Small intestine (tissue), 7 donors: ENCODE measurements at regions not wholly inside any gene's neighbourhood (a gene's known extent, or its start where the extent isn't known, plus 50 kb on each side); places are given as distances from the start of the nearest gene placed in this dataset.
"Not testable (repeated sequence)": the region's sequence is repeated elsewhere in the genome, so short reads cannot be mapped to it uniquely, and the experiment has no call there.

Experiments used
- DNase-seq, 2 donors: peaks; one replicate each; pipeline versions ENCODE4 v3.0.0 to v3.0.0-alpha.2; 2013
- FAIRE-seq: peaks from 2 replicates; lab custom pipeline; 2012; peaks lifted over from hg19 to GRCh38; lab: Jason Lieb, UNC
- H3K27ac ChIP-seq, 3 donors: one replicate each; pipeline ENCODE4 v1.5.1; 2013; ENCODE audit warnings: low read length in 2 of 3, mild to moderate bottlenecking in 2 of 3, control low read depth in 1 of 3, inconsistent platforms in 1 of 3, low read depth in 1 of 3, moderate library complexity in 1 of 3
- H3K27me3 ChIP-seq, 3 donors: one replicate each; pipeline ENCODE4 v1.6.1; 2013; ENCODE audit warnings: low read length in 3 of 3, inconsistent platforms in 1 of 3; ENCODE audit not compliant: control insufficient read depth in 3 of 3, insufficient read depth in 3 of 3
- H3K36me3 ChIP-seq, 3 donors: one replicate each; pipeline ENCODE4 v1.6.1; 2013; ENCODE audit warnings: low read length in 3 of 3, inconsistent platforms in 1 of 3, low read depth in 1 of 3, mild to moderate bottlenecking in 1 of 3, moderate library complexity in 1 of 3; ENCODE audit not compliant: control insufficient read depth in 3 of 3, insufficient read depth in 2 of 3
- H3K4me1 ChIP-seq, 3 donors: one replicate each; pipeline ENCODE4 v1.6.1; 2013; ENCODE audit warnings: low read length in 2 of 3, inconsistent platforms in 1 of 3, low read depth in 1 of 3, mild to moderate bottlenecking in 1 of 3, moderate library complexity in 1 of 3; ENCODE audit not compliant: control insufficient read depth in 3 of 3, insufficient read depth in 2 of 3
- H3K4me3 ChIP-seq, 3 donors: one replicate each; pipeline ENCODE4 v1.5.1; 2013; ENCODE audit warnings: low read length in 3 of 3, control low read depth in 1 of 3, inconsistent platforms in 1 of 3, low read depth in 1 of 3, mild to moderate bottlenecking in 1 of 3, moderate library complexity in 1 of 3
- H3K9me3 ChIP-seq, 2 donors: one replicate each; pipeline ENCODE4 v1.6.1; 2013; ENCODE audit warnings: low read depth in 1 of 2, low read length in 1 of 2; ENCODE audit not compliant: control insufficient read depth in 2 of 2, insufficient read depth in 1 of 2
- WGBS, 3 donors: extraction: QIAGEN DNeasy Blood & Tissue Kit; methylation state at CpG; one replicate each; pipeline ENCODE4 v1.1.7; 2013; 5-methylcytosine and 5-hydroxymethylcytosine counted together
- donor health status: healthy with polysubstance abuse.
- donor health status: control.
- donor health status: control.
- donor health status: Bipolar disorder and iron deficiency.
- donor health status: healthy.

DNA sequence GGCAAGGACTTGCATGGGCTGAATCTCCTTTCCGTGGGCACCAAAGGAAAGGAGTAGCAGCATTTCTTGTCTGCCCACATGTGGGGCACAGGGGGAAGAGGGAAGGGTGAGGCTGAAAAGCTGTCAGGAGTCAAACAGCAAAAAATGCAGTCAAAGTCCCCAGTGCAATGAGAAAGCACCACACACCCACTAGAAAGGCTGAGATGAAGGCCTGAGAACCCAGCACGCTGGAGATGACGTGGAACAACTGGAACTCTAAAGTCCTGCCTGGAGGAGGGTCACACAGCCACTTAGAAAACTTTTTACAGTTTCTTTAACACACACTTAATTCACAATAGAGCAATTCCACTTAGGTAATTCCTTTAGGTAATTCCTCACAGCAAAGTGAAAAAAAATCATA, 94.6 kb upstream of the IGFBPL1 start:
- FAIRE-seq, result no peak

DNA sequence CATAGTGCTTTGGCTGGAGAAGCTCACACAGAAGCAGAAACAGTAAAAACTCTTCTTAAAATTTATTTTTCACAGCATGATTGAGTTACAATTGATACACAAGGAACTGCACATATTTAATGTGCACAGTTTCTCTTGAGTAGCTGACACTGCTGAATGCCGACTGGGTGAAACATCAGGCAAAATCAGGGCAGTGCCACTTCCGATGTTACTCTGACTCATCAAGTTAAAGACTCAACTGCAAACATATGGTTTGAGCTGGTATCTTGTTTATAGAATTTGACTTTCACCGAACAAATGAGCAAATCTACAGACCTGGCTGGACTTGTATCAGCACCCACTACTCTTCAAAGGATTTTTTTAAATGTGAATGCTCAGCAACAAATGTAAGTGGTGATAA, 92.0 kb upstream of the IGFBPL1 start:
- WGBS, 3 donors, result 20 to 60% (median 45%) methylated on average over 3 of the region's 3 CpGs
- not testable (repeated sequence) for H3K9me3 ChIP-seq, H3K36me3 ChIP-seq, H3K27ac ChIP-seq, H3K4me3 ChIP-seq, FAIRE-seq, H3K27me3 ChIP-seq, H3K4me1 ChIP-seq, DNase-seq

More for the DNA sequence above, 94.6 kb upstream of the IGFBPL1 start:
- Histone ChIP-seq H3K36me3 (no peaks in the 10 kb centered on the region), H3K27ac (no peak overlapping the region), H3K4me1 (no peaks in the 10 kb centered on the region), H3K27me3 (peaks cover 0 to 2% (median 0%) of the 10 kb centered on the region in 3 donors), H3K9me3 (no peaks in the 10 kb centered on the region), H3K4me3 (no peak overlapping the region)
- DNase-seq, result no peak
- WGBS, 3 donors, result 70 to 87% (median 80%) methylated on average over 3 of the region's 3 CpGs

DNA sequence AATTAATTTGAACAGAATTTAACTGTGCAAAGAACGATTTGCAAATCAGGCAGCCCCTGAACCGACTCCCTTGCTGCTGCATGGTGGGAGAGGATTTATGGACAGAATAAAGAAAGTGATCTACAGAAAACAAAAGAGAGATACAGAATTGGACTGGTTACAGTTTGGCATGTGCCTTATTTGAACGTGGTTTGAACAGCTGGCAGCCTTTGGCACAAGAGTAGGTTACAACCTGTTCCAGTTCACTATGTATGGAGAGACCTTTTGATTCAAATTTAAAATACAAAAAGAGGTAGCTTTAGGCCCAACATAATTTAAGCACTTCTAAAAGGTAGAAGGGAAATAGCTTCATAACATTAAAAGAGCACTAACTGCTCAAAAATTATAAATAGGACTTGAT, 90.8 kb upstream of the IGFBPL1 start:
- not testable (repeated sequence) for H3K27ac ChIP-seq, DNase-seq, H3K4me3 ChIP-seq, H3K27me3 ChIP-seq, FAIRE-seq, H3K36me3 ChIP-seq, H3K4me1 ChIP-seq, H3K9me3 ChIP-seq
- 41 to 61% (median 43%) methylated on average over 3 of the region's 3 CpGs for WGBS, 3 donors

DNA sequence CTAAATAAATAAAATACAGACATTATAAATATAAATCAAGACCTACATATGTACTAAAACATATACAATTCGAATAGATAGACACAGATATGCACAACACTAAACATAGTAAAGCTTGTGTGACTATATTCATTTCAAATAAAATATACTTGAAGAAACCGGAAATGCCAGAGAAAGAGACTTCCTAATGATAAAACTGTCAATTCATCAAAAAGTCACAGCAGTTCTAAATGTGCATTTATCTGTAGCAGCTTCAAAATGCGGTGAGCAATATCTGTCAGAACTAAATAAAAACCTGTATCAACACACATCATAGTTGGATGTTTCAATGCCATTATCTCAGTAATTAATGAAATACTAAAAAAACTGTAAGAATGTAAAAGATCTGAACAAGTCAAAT, 86.1 kb upstream of the IGFBPL1 start:
- H3K4me3 ChIP-seq, DNase-seq, H3K27me3 ChIP-seq, H3K4me1 ChIP-seq, H3K36me3 ChIP-seq, H3K27ac ChIP-seq, H3K9me3 ChIP-seq: not testable (repeated sequence)
- 73 to 83% (median 74%) methylated on average over 3 of the region's 3 CpGs for WGBS, 3 donors
- FAIRE-seq, result peak; percentile 39

DNA sequence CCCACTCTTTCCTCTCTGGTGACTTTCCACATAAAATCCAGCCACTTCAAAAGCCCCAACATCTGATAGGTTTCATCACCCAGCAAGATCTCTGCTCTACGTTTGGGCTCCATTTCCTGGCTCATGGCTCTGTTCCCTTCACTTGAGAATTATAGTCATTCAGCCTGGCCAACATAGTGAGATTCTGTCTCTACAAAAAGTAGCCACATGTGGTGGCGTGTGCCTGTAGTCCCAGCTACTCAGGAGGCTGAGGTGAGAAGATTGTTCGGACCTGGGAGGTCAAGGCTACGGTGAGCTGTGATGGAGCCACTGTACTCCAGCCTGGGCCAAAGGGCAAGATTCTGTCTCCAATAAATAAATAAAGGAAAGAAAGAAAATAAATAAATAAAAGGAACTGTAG, 83.3 kb upstream of the IGFBPL1 start:
- no peak overlapping the region for H3K4me3 ChIP-seq
- no peaks in the 10 kb centered on the region for H3K4me1 ChIP-seq
- FAIRE-seq (no peak), DNase-seq (no peak)
- no peaks in the 10 kb centered on the region for H3K27me3 ChIP-seq
- H3K27ac ChIP-seq, result no peak overlapping the region
- H3K9me3 ChIP-seq, result no peaks in the 10 kb centered on the region
- no peaks in the 10 kb centered on the region for H3K36me3 ChIP-seq
- 75 to 82% (median 81%) methylated on average over 4 of the region's 4 CpGs for WGBS, 3 donors

DNA sequence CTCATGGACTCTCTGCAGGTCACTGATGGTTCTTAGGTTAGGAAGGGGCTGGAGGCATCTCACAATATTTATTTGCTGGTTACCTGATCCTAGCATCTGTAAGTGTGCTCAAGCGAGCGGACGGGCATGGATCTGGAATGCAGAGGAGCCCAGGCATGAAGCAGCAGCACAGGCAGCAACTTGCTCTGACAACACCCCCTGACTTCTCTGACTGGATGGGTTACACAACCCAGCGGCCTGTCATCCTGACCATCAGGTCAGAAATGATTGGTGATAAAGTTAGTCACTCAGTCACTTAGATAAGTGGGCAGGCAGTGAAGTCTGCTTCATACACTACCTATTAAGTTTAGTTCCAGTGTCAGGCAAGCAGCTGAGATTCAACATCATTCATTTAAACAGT, 75.9 kb upstream of the IGFBPL1 start:
- not testable (repeated sequence) for H3K4me1 ChIP-seq, H3K9me3 ChIP-seq, H3K27ac ChIP-seq, H3K4me3 ChIP-seq, H3K27me3 ChIP-seq, FAIRE-seq, H3K36me3 ChIP-seq
- WGBS, 3 donors, result 81 to 83% (median 81%) methylated on average over 4 of the region's 4 CpGs
- peak in 1 of 2 donors; percentile 53 for DNase-seq

DNA sequence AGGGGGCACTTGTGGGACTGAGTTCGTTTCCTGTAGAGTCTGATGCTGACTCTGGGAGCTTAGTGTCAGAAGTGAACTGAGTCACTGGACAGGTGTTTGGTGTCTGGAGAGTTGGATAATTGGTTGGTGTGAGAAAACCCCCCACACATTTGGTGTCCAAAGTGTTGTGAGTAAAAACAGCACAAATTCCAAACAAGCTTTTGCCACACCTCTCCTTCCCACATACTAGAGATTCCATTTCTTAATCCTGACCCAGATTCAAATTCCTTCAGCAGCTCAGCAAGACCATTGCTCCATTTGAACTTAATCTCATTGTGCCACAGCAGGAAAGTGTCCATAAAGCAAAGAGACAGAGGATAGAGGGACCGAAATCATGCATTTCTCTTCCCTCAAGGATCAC, 74.3 kb upstream of the IGFBPL1 start:
- not testable (repeated sequence) for H3K36me3 ChIP-seq, DNase-seq, H3K27me3 ChIP-seq, H3K4me1 ChIP-seq, FAIRE-seq, H3K4me3 ChIP-seq, H3K27ac ChIP-seq, H3K9me3 ChIP-seq
- WGBS, 3 donors, result 70 to 75% (median 71%) methylated on average over 2 of the region's 2 CpGs

DNA sequence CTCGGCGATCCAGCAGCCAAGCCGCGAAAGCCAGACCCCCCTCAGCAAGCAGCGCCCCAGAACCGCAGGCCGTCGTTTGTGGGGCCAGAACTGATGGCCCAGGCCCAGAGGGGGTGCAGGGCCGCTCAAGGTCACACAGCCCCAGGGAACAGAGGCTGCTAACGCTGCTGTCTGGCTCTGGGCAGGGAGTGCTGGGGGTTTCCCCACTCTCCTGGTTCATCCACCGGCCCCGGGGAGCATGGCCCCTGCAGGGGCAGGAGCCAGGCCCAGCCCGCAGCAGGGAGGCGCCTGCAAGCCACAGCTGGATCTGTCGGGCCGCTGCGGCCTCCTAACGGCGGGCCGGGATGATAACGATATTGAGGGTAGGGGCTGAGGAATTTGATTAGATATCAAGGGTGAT, 64.8 kb upstream of the IGFBPL1 start:
- peaks cover 0 to 8% (median 0%) of the 10 kb centered on the region in 3 donors for H3K27me3 ChIP-seq
- no peak for FAIRE-seq
- H3K4me1 ChIP-seq, result no peaks in the 10 kb centered on the region

DNA sequence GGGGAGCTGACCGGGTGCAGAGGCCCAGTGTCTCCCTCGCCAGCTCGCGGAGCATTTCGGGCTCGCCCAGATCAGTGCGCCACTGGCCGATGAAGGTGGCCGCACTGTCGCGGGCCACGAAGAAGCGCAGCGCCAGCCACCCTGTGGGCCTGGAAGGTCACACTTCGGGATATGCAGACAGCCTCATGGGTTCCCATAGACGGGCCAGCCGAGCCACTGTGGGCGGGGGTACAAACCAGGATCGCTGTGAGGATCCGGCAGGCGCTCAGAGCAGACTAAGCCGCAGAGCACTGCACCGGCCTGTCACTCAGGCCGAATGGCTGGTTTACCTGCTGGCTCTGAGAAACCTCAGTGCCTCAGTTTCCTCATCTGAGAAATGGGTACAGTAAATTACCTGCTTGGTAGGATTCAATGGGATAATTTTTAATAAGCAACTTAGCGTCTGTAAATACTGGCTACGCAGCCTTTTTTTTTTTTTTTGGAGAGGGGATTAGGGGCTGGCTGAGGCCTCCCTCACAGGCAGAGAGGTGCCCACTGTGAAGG, 64.0 kb upstream of the IGFBPL1 start:
- no peak for FAIRE-seq
- WGBS, 3 donors, result 87 to 93% (median 89%) methylated on average over 25 to 26 of the region's 26 CpGs
- DNase-seq, result no peak
- Histone ChIP-seq H3K4me3 (no peak overlapping the region), H3K4me1 (no peaks in the 10 kb centered on the region), H3K9me3 (no peaks in the 10 kb centered on the region), H3K27ac (no peak overlapping the region), H3K27me3 (peaks cover 0 to 8% (median 0%) of the 10 kb centered on the region in 3 donors), H3K36me3 (no peaks in the 10 kb centered on the region)

More for the DNA sequence above, 64.8 kb upstream of the IGFBPL1 start:
- no peak for DNase-seq
- Histone ChIP-seq H3K27ac (no peak overlapping the region), H3K4me3 (no peak overlapping the region), H3K9me3 (no peaks in the 10 kb centered on the region), H3K36me3 (no peaks in the 10 kb centered on the region)
- whole genome bisulfite sequencing, 3 donors, result 84 to 96% (median 88%) methylated on average over 17 to 21 of the region's 21 CpGs
